ENCODE measurements at regions not wholly inside any gene's neighbourhood (a gene's known extent, or its start where the extent isn't known, plus 50 kb on each side); places are given as distances from the start of the nearest gene placed in this dataset.

DNA sequence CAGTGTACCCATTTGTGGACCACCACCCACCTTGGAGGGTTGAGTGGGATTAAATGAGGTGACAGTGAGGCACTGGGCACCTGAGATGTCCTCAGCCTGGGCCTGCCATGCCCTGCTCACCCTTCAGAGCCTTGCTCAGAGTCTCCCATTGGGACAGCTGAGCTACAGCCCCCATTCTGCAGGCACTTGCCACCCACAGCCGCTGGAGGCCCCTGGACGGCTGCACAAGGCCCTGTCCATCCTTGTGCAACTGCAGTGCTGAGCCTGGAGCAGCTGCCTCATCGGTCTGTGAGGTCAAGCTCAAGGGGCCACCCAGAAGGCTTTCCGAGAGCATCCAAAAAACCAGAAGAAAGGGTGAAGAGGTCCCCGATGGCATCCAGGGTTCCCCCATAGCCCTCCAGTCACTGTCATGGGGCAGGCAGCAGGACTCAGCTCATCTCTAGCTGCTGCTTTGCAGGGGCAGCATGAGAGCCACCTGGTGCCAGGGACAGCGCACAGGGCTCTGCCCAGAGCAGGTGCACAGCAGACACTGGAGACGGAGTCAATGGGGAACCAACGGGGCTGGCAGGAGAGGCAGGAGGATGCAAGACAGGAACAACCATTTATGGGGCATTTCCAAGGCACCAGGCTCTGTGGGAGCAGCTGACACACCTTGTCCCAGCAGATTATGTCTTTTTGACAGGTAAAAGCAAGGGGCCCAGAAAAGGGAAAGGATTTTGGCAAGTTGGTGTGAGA is 84.6 kb downstream of the ARL6IP4 start:
- Histone ChIP-seq H3K56ac (replicated peaks; ENCODE audit: insufficient read length, low read depth, low read length) (no peak overlapping the region), H3K4me1 (replicated peaks in 1 of 4; ENCODE audit: control insufficient read depth in 3 of 4, insufficient read depth in 4 of 4, low read length in 3 of 4) (no peaks in the 10 kb centered on the region), H3K18ac (ENCODE audit: extremely low read depth, low read length) (no peak overlapping the region), H3K23me2 (ENCODE audit: low read depth, low read length) (no peaks in the 10 kb centered on the region), H4K5ac (ENCODE audit: insufficient read length, low read depth, low read length) (no peak overlapping the region), H2AFZ (ENCODE audit: low read length) (no peak overlapping the region), H2BK120ac (replicated peaks; ENCODE audit: low read depth, low read length) (no peak overlapping the region), H3K27me3 (replicated peaks in 1 of 4; ENCODE audit: control insufficient read depth in 3 of 4, extremely low read depth in 1 of 4, insufficient read depth in 3 of 4, low read length in 3 of 4) (no peaks in the 10 kb centered on the region), H4K8ac (ENCODE audit: extremely low read depth, insufficient read depth, low read length) (no peak overlapping the region), H2AK5ac (ENCODE audit: low read depth, low read length) (no peak overlapping the region), H2BK15ac (ENCODE audit: low read length) (no peak overlapping the region), H3K79me2 (ENCODE audit: control insufficient read depth in 1 of 2, insufficient read depth in 2 of 2, low read length in 2 of 2) (no peaks in the 10 kb centered on the region), H3K14ac (ENCODE audit: insufficient read length) (no peak overlapping the region), H3K4me3 (ENCODE audit: extremely low read depth in 1 of 4, insufficient read depth in 2 of 4, low read depth in 3 of 4, low read length in 4 of 4) (no peak overlapping the region), H2BK20ac (ENCODE audit: low read length) (no peak overlapping the region), H3K4me2 (ENCODE audit: insufficient read depth in 1 of 2, low read depth in 2 of 2, low read length in 2 of 2) (no peak overlapping the region), H3K9me3 (ENCODE audit: insufficient read depth in 2 of 2, low read depth in 1 of 2, low read length in 1 of 2) (no peaks in the 10 kb centered on the region), H4K20me1 (replicated peaks in 1 of 2; ENCODE audit: control insufficient read depth in 1 of 2, insufficient read depth in 2 of 2, low read length in 2 of 2) (no peaks in the 10 kb centered on the region), H3K9ac (replicated peaks in 1 of 4; ENCODE audit: extremely low read depth in 1 of 4, low read depth in 3 of 4, low read length in 3 of 4) (no peak overlapping the region), H3K23ac (ENCODE audit: insufficient read length) (no peak overlapping the region), H2BK12ac (ENCODE audit: low read depth, low read length) (no peak overlapping the region; the same call in 1 of the 2 replicates), H3K27ac (ENCODE audit: low read depth, low read length) (no peak overlapping the region), H3K36me3 (ENCODE audit: control insufficient read depth in 2 of 4, insufficient read depth in 4 of 4, low read length in 3 of 4) (no peaks in the 10 kb centered on the region), H4K91ac (replicated peaks; ENCODE audit: insufficient read length, low read length) (no peak overlapping the region), H3K79me1 (ENCODE audit: low read depth, low read length) (peaks cover 2% of the 10 kb centered on the region; the same call in 1 of the 2 replicates), H3K4ac (replicated peaks; ENCODE audit: insufficient read length, low read depth, low read length) (no peak overlapping the region), H2BK5ac (ENCODE audit: low read depth, low read length) (no peak overlapping the region)
- FAIRE-seq (no peak), DNase-seq (ENCODE audit: low read depth in 1 of 2, low spot score in 2 of 2) (no peak)
- ChIA-PET CTCF (ENCODE audit: partially characterized antibody) (interaction anchor here (0.9 to 11.7 kb wide), 8 partner anchors 11 to 78 kb away, joined by 3 to 148 read pairs (median 4); no protein-coding TSS in a partner anchor), POLR2A (ENCODE audit: partially characterized antibody) (interaction anchor here (0.9 to 2.0 kb wide), 2 partner anchors 12 to 92 kb away, joined by 3 to 5 read pairs; no protein-coding TSS in a partner anchor)
- WGBS, 2 experiments (ENCODE audit: extremely low coverage in 1 of 2, insufficient coverage in 1 of 2, insufficient read length in 1 of 2, insufficient replicate concordance in 2 of 2, low coverage in 1 of 2, low lambda C conversion rate in 2 of 2, missing lambda C conversion rate in 1 of 2) = 86% methylated on average over 8 of the region's 8 CpGs; no CpG with 5 or more reads in 1 of the 2 experiments
- TF ChIP-seq, protein P1, sequence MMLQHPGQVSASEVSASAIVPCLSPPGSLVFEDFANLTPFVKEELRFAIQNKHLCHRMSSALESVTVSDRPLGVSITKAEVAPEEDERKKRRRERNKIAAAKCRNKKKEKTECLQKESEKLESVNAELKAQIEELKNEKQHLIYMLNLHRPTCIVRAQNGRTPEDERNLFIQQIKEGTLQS (IDR thresholded peaks at IDR 0.05; ENCODE audit: insufficient read depth, low read depth, low read length) = no peak
- no peak for TF ChIP-seq SAP30 (IDR thresholded peaks at IDR 0.05; ENCODE audit: insufficient read depth, insufficient replicate concordance, low read length)
- no peak for TF ChIP-seq USF2 (IDR thresholded peaks at IDR 0.05; ENCODE audit: low read length)
- no peak for TF ChIP-seq RBBP5 (IDR thresholded peaks at IDR 0.05; ENCODE audit: borderline replicate concordance, low read depth, low read length)
- TF ChIP-seq NRF1 (IDR thresholded peaks at IDR 0.05; ENCODE audit: low read depth, low read length) = no peak
- TF ChIP-seq JUN (IDR thresholded peaks at IDR 0.05; ENCODE audit: low read depth, low read length) = no peak
- no peak for TF ChIP-seq SIRT6 (IDR thresholded peaks at IDR 0.05; ENCODE audit: low read length)
- TF ChIP-seq TAF1 (IDR thresholded peaks at IDR 0.05; ENCODE audit: low read depth, low read length) = no peak
- TF ChIP-seq KDM4A (IDR thresholded peaks at IDR 0.05; ENCODE audit: low read depth, low read length, severe bottlenecking) = no peak
- TF ChIP-seq TBP (IDR thresholded peaks at IDR 0.05; ENCODE audit: low read depth, low read length) = no peak
- TF ChIP-seq RAD21 (IDR thresholded peaks at IDR 0.05 in 1 of 2, conservative IDR thresholded peaks at IDR 0.05 in 1 of 2; ENCODE audit: low read depth in 2 of 2, low read length in 2 of 2) = no peak; a peak in 1 of 4 replicates
